Uterus (tissue), 3 donors: ENCODE measurements at regions not wholly inside any gene's neighbourhood (a gene's known extent, or its start where the extent isn't known, plus 50 kb on each side); places are given as distances from the start of the nearest gene placed in this dataset.

Experiments used
- DNase-seq, 2 donors: peaks; one replicate each; pipeline ENCODE4 v3.0.0-alpha.2; 2019 to 2020
- H3K27ac ChIP-seq, 2 donors: fragments of 200-600 bp; sonication (generic); 1 replicate in 1 of 2; 2 replicates in 1 of 2; pipeline ENCODE4 v1.5.1; 2016 to 2018
- H3K27me3 ChIP-seq, 2 donors: fragments of 200-600 bp; sonication (generic); one replicate each; pipeline ENCODE4 v1.5.1; 2018 to 2019; ENCODE audit warnings: control low read depth in 1 of 2
- H3K36me3 ChIP-seq, 2 donors: fragments of 200-600 bp; sonication (generic); one replicate each; pipeline ENCODE4 v1.5.1; 2019; ENCODE audit warnings: control low read depth in 1 of 2
- H3K4me1 ChIP-seq, 2 donors: fragments of 200-600 bp; sonication (generic); one replicate each; pipeline ENCODE4 v1.5.1; 2018 to 2019; ENCODE audit warnings: control low read depth in 1 of 2
- H3K4me3 ChIP-seq, 2 donors: fragments of 200-600 bp; sonication (generic); 1 replicate in 1 of 2; 2 replicates in 1 of 2; pipeline ENCODE4 v1.5.1; 2018 to 2019; ENCODE audit warnings: mild to moderate bottlenecking in 1 of 2
- H3K9me3 ChIP-seq, 2 donors: fragments of 200-600 bp; sonication (generic); one replicate each; pipeline ENCODE4 v1.5.1; 2019; ENCODE audit warnings: control low read depth in 1 of 2
- CTCF ChIP-seq, 4 experiments: fragments of 200-600 bp in 2 of 4; fragments of 450-650 bp in 2 of 4; sonication (generic) in 2 of 4; IDR thresholded peaks; one replicate each; pipeline ENCODE4 v1.5.1; 2016 to 2019; ENCODE audit warnings: antibody characterized with exemption in 4 of 4, mild to moderate bottlenecking in 2 of 4, moderate library complexity in 1 of 4
- POLR2A ChIP-seq, 2 donors: fragments of 450-650 bp; IDR thresholded peaks; one replicate each; pipeline ENCODE4 v1.6.1; 2016; ENCODE audit warnings: antibody characterized with exemption in 2 of 2, mild to moderate bottlenecking in 1 of 2, moderate library complexity in 1 of 2
- intact Hi-C: fragments of 100-400 bp; cut with DNase I; formaldehyde crosslinking; loops from one replicate; pipeline ENCODE4 v1.15.1; 2023; ENCODE audit warnings: low total_unique reads
- donor health status: DM: yes; HTN: yes; CAD: no.

- Histone ChIP-seq H3K4me3 (no peak overlapping the region), H3K27me3 (no peaks in the 10 kb centered on the region), H3K9me3 (no peaks in the 10 kb centered on the region), H3K36me3 (no peaks in the 10 kb centered on the region), H3K4me1 (peaks cover 21 to 46% of the 10 kb centered on the region in 2 donors), H3K27ac (peak overlapping the region in 1 of 2 donors; percentile 90)
- no peak for DNase-seq
- intact Hi-C loops = no loop called here
- TF ChIP-seq POLR2A (IDR thresholded peaks at IDR 0.05) (no peak), CTCF (IDR thresholded peaks at IDR 0.05) (no peak)
These were observed 71.2 kb downstream of the MCFD2 start for GRCh38 chr2:46844443-46844842.

- Histone ChIP-seq H3K4me1 (peaks cover 17 to 42% of the 10 kb centered on the region in 2 donors), H3K4me3 (no peak overlapping the region), H3K27ac (peak overlapping the region in 1 of 2 donors; percentile 1), H3K36me3 (no peaks in the 10 kb centered on the region), H3K27me3 (no peaks in the 10 kb centered on the region), H3K9me3 (no peaks in the 10 kb centered on the region)
- intact Hi-C loops = no loop called here
- no peak for DNase-seq
- no peak for TF ChIP-seq POLR2A (IDR thresholded peaks at IDR 0.05)
- TF ChIP-seq CTCF (IDR thresholded peaks at IDR 0.05) = no peak
These were observed 71.6 kb downstream of the MCFD2 start for GRCh38 chr2:46844034-46844433.

- Histone ChIP-seq H3K4me1 (peaks cover 16 to 37% of the 10 kb centered on the region in 2 donors), H3K27me3 (no peaks in the 10 kb centered on the region), H3K36me3 (no peaks in the 10 kb centered on the region), H3K4me3 (no peak overlapping the region), H3K27ac (peak overlapping the region in 1 of 2 donors; percentile 1), H3K9me3 (no peaks in the 10 kb centered on the region)
- no peak for DNase-seq
- TF ChIP-seq CTCF (IDR thresholded peaks at IDR 0.05) (no peak), POLR2A (IDR thresholded peaks at IDR 0.05) (no peak)
- intact Hi-C loops = no loop called here
These were observed 72.3 kb downstream of the MCFD2 start for GRCh38 chr2:46843316-46843715.

- no peak overlapping the region for H3K4me3 ChIP-seq
- no peaks in the 10 kb centered on the region for H3K9me3 ChIP-seq
- H3K36me3 ChIP-seq = no peaks in the 10 kb centered on the region
- peaks cover 16 to 32% of the 10 kb centered on the region in 2 donors for H3K4me1 ChIP-seq
- intact Hi-C loops = no loop called here
- no peak for TF ChIP-seq CTCF (IDR thresholded peaks at IDR 0.05)
- no peak for TF ChIP-seq POLR2A (IDR thresholded peaks at IDR 0.05)
- no peaks in the 10 kb centered on the region for H3K27me3 ChIP-seq
- DNase-seq = no peak
- no peak overlapping the region for H3K27ac ChIP-seq
These were observed 72.7 kb downstream of the MCFD2 start for GRCh38 chr2:46842876-46843275.

- Histone ChIP-seq H3K4me3 (no peak overlapping the region), H3K4me1 (peaks cover 13 to 21% of the 10 kb centered on the region in 2 donors), H3K36me3 (no peaks in the 10 kb centered on the region), H3K9me3 (no peaks in the 10 kb centered on the region), H3K27me3 (no peaks in the 10 kb centered on the region), H3K27ac (no peak overlapping the region)
- DNase-seq = no peak
- intact Hi-C loops = no loop called here
- TF ChIP-seq CTCF (IDR thresholded peaks at IDR 0.05) (no peak), POLR2A (IDR thresholded peaks at IDR 0.05) (no peak)
These were observed 74.0 kb downstream of the MCFD2 start for GRCh38 chr2:46841621-46842020.
